Gastrocnemius medialis (tissue), 4 donors: ENCODE measurements at regions not wholly inside any gene's neighbourhood (a gene's known extent, or its start where the extent isn't known, plus 50 kb on each side); places are given as distances from the start of the nearest gene placed in this dataset.

ENCODE experiments used
- ATAC-seq, 2 donors: fragments of 150-250 bp; one replicate each; pipeline ENCODE4 v1.9.1; 2016
- DNase-seq, 2 donors: peaks; one replicate each; pipeline ENCODE4 v3.0.0-alpha.2; 2019
- H3K27ac ChIP-seq, 4 donors: fragments of 200-600 bp; sonication (generic); 1 replicate in 1 of 4; 2 replicates in 3 of 4; pipeline ENCODE4 v1.5.1; 2016 to 2018; ENCODE audit warnings: mild to moderate bottlenecking in 2 of 4, moderate library complexity in 1 of 4
- H3K27me3 ChIP-seq, 3 donors: fragments of 200-600 bp; sonication (generic) in 2 of 3; 1 replicate in 1 of 3; 2 replicates in 2 of 3; pipeline versions ENCODE4 v1.5.1 to v1.6.0; 2016 to 2019; ENCODE audit warnings: mild to moderate bottlenecking in 1 of 3, moderate library complexity in 1 of 3
- H3K36me3 ChIP-seq, 2 donors: fragments of 200-600 bp; sonication (generic) in 1 of 2; one replicate each; pipeline ENCODE4 v1.5.1; 2017 to 2018
- H3K4me1 ChIP-seq, 2 donors: fragments of 200-600 bp; sonication (generic) in 1 of 2; one replicate each; pipeline ENCODE4 v1.5.1; 2016 to 2017; ENCODE audit warnings: mild to moderate bottlenecking in 2 of 2
- H3K4me3 ChIP-seq, 4 donors: fragments of 200-600 bp; sonication (generic) in 3 of 4; 1 replicate in 1 of 4; 2 replicates in 3 of 4; pipeline ENCODE4 v1.5.1; 2016 to 2019; ENCODE audit warnings: mild to moderate bottlenecking in 2 of 4
- H3K9me3 ChIP-seq, 3 donors: fragments of 200-600 bp; sonication (generic) in 2 of 3; 1 replicate in 1 of 3; 2 replicates in 2 of 3; pipeline ENCODE4 v1.5.1; 2016 to 2019
- CTCF ChIP-seq, 5 experiments: fragments of 450-650 bp in 3 of 5; fragments of 200-600 bp in 2 of 5; sonication (generic) in 2 of 5; IDR thresholded peaks in 4 of 5; conservative IDR thresholded peaks in 1 of 5; 1 replicate in 4 of 5; 2 replicates in 1 of 5; pipeline ENCODE4 v1.5.1; 2016 to 2019; ENCODE audit warnings: antibody characterized with exemption in 5 of 5, mild to moderate bottlenecking in 3 of 5, moderate library complexity in 3 of 5
- POLR2A ChIP-seq, 2 donors: fragments of 450-650 bp; IDR thresholded peaks; one replicate each; pipeline ENCODE4 v1.6.1; 2017; ENCODE audit warnings: antibody characterized with exemption in 2 of 2, mild to moderate bottlenecking in 2 of 2, moderate library complexity in 2 of 2
- in situ Hi-C, 4 donors: fragments of 200-750 bp; cut with MboI; loops; one replicate each; pipeline versions ENCODE4 v1.15.0 to v1.8.0; 2017; ENCODE audit warnings: low sequenced_read_pairs in 4 of 4
- intact Hi-C: fragments of 100-400 bp; cut with DNase I; formaldehyde crosslinking; loops from one replicate; pipeline ENCODE4 v1.15.1; 2023; ENCODE audit warnings: low total_unique reads

DNA sequence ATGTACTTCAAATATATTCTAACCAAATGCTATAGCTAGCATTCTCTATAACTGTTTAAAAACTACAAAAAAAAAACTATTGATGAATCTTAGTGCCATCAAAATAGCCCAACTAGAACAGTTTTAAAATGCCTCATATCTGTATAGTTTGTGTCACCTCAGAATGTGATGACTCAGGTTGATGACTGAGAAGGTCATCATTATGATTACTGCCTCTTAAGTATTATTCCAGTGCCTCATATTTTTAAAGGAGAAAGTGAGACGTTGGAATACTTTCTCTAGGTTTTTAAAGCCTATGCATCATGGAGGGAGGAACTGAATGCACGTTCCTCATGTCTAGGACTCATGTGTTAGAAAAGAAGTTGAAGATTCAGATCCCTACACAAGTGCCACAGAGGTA lies 88.2 kb downstream of the TMA16 start:
- ATAC-seq (no peak), DNase-seq (no peak)
- H3K27me3 ChIP-seq, result no peaks in the 10 kb centered on the region
- intact Hi-C loops (no loop called here), in situ Hi-C loops (no loop called here)
- TF ChIP-seq CTCF (IDR thresholded peaks at IDR 0.05 in 4 of 5, conservative IDR thresholded peaks at IDR 0.05 in 1 of 5), result no peak
- TF ChIP-seq POLR2A (IDR thresholded peaks at IDR 0.05), result no peak
- H3K4me1 ChIP-seq, result no peaks in the 10 kb centered on the region
- no peaks in the 10 kb centered on the region for H3K36me3 ChIP-seq
- H3K4me3 ChIP-seq, result no peak overlapping the region
- H3K9me3 ChIP-seq, result no peaks in the 10 kb centered on the region
- no peak overlapping the region for H3K27ac ChIP-seq

- no peak overlapping the region for H3K27ac ChIP-seq
- no peaks in the 10 kb centered on the region for H3K4me1 ChIP-seq
- H3K36me3 ChIP-seq, result no peaks in the 10 kb centered on the region
- H3K9me3 ChIP-seq, result no peaks in the 10 kb centered on the region
- in situ Hi-C loops, result no loop called here
- DNase-seq (no peak), ATAC-seq (no peak)
- no peaks in the 10 kb centered on the region for H3K27me3 ChIP-seq
- H3K4me3 ChIP-seq, result no peak overlapping the region
- intact Hi-C loops, result no loop called here
- TF ChIP-seq CTCF (IDR thresholded peaks at IDR 0.05 in 4 of 5, conservative IDR thresholded peaks at IDR 0.05 in 1 of 5) (no peak), POLR2A (IDR thresholded peaks at IDR 0.05) (no peak)
These were observed 93.4 kb downstream of the TMA16 start for GRCh38 chr4:163587867-163588266.

DNA sequence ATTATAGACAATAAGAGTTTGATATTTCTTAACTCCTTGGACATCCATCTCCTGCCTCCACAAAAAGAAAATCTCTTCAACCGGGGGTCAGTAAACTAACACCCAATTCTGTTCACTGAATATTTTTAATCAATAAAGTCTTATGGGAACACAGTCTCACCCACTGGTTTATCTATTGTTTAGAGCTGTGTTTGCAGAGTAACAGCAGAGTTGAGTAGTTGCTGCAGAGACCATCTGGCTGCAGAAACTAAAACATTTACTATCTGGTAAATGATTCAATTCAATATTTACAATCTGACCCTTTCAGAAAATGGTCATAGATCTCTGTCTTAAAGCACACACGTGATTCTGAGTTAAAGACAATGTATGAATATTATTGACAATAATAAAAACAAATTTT lies 94.0 kb downstream of the TMA16 start:
- H3K9me3 ChIP-seq, result no peaks in the 10 kb centered on the region
- DNase-seq (no peak), ATAC-seq (no peak)
- no peak overlapping the region for H3K27ac ChIP-seq
- in situ Hi-C loops, result no loop called here
- no peaks in the 10 kb centered on the region for H3K4me1 ChIP-seq
- no peak overlapping the region for H3K4me3 ChIP-seq
- no peaks in the 10 kb centered on the region for H3K36me3 ChIP-seq
- TF ChIP-seq POLR2A (IDR thresholded peaks at IDR 0.05), result no peak
- TF ChIP-seq CTCF (IDR thresholded peaks at IDR 0.05 in 4 of 5, conservative IDR thresholded peaks at IDR 0.05 in 1 of 5), result no peak
- no peaks in the 10 kb centered on the region for H3K27me3 ChIP-seq
- intact Hi-C loops, result no loop called here

DNA sequence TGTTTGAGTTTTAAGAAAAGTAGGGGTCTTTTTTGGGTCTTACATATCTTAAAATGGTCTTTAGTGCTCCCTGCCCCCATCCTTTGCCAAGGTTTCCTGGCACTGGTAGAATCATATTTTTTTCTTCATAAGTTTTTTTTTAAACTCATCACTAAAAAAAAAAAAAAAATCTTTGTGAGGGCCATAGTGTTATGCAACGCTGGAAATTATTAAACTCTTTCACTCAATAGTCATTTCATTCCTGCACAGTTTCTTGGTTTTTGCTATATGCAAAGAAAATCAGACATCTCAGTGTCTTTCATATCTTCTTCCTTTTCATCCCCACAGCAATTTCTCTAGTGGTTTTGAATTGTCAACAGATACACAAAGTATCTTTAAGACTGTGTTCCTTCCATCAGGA lies 95.6 kb downstream of the TMA16 start:
- intact Hi-C loops (no loop called here), in situ Hi-C loops (no loop called here)
- Histone ChIP-seq H3K4me1 (no peaks in the 10 kb centered on the region), H3K9me3 (no peaks in the 10 kb centered on the region), H3K27ac (no peak overlapping the region), H3K36me3 (no peaks in the 10 kb centered on the region), H3K27me3 (no peaks in the 10 kb centered on the region), H3K4me3 (no peak overlapping the region)
- DNase-seq (no peak), ATAC-seq (no peak)
- TF ChIP-seq CTCF (IDR thresholded peaks at IDR 0.05 in 4 of 5, conservative IDR thresholded peaks at IDR 0.05 in 1 of 5) (no peak), POLR2A (IDR thresholded peaks at IDR 0.05) (no peak)

GRCh38 chr4:163590619-163591264 lies 96.3 kb downstream of the TMA16 start:
- ATAC-seq, result no peak
- in situ Hi-C loops, result no loop called here
- TF ChIP-seq CTCF (IDR thresholded peaks at IDR 0.05 in 4 of 5, conservative IDR thresholded peaks at IDR 0.05 in 1 of 5) (no peak), POLR2A (IDR thresholded peaks at IDR 0.05) (no peak)

More at GRCh38 chr4:163590619-163591264, 96.3 kb downstream of the TMA16 start:
- no peaks in the 10 kb centered on the region for H3K9me3 ChIP-seq
- H3K36me3 ChIP-seq, result no peaks in the 10 kb centered on the region
- H3K27me3 ChIP-seq, result no peaks in the 10 kb centered on the region
- DNase-seq, result no peak
- H3K4me1 ChIP-seq, result no peaks in the 10 kb centered on the region
- no peak overlapping the region for H3K4me3 ChIP-seq
- intact Hi-C loops, result no loop called here
- H3K27ac ChIP-seq, result no peak overlapping the region
